ENCODE measurements at regions not wholly inside any gene's neighbourhood (a gene's known extent, or its start where the extent isn't known, plus 50 kb on each side); places are given as distances from the start of the nearest gene placed in this dataset.
"Not testable (repeated sequence)": the region's sequence is repeated elsewhere in the genome, so short reads cannot be mapped to it uniquely, and the experiment has no call there.

- H3K9me3 Mint-ChIP-seq; H3K4me3 Mint-ChIP-seq; DNase-seq; H3K4me1 Mint-ChIP-seq; H3K36me3 Mint-ChIP-seq; ATAC-seq (replicated peaks); H3K27ac Mint-ChIP-seq: not testable (repeated sequence)
- H3K27me3 Mint-ChIP-seq, result peaks cover 37 to 54% of the 10 kb centered on the region in 2 donors
Observed at GRCh38 chr11:46171693-46172092, 50.4 kb upstream of the PHF21A start.
